Tibial nerve (tissue), 4 donors: ENCODE measurements at regions not wholly inside any gene's neighbourhood (a gene's known extent, or its start where the extent isn't known, plus 50 kb on each side); places are given as distances from the start of the nearest gene placed in this dataset.

Experiments
- DNase-seq, 2 donors: peaks; one replicate each; pipeline ENCODE4 v3.0.0-alpha.2; 2019; ENCODE audit warnings: low spot score in 2 of 2
- H3K27ac ChIP-seq, 4 donors: fragments of 200-600 bp; sonication (generic) in 3 of 4; one replicate each; pipeline ENCODE4 v1.5.1; 2017 to 2019; ENCODE audit warnings: mild to moderate bottlenecking in 1 of 4
- H3K27me3 ChIP-seq, 2 donors: fragments of 200-600 bp; sonication (generic) in 1 of 2; one replicate each; pipeline versions ENCODE4 v1.5.1 to v1.6.0; 2017 to 2019
- H3K36me3 ChIP-seq, 3 donors: fragments of 200-600 bp; sonication (generic); one replicate each; pipeline ENCODE4 v1.5.1; 2018 to 2019
- H3K4me1 ChIP-seq, 4 donors: fragments of 200-600 bp; sonication (generic) in 3 of 4; one replicate each; pipeline ENCODE4 v1.5.1; 2017 to 2019
- H3K4me3 ChIP-seq, 4 donors: fragments of 200-600 bp; sonication (generic) in 3 of 4; one replicate each; pipeline ENCODE4 v1.5.1; 2017 to 2019; ENCODE audit warnings: mild to moderate bottlenecking in 1 of 4, moderate library complexity in 1 of 4
- H3K9me3 ChIP-seq, 4 donors: fragments of 200-600 bp; sonication (generic) in 3 of 4; one replicate each; pipeline ENCODE4 v1.5.1; 2017 to 2019
- EP300 ChIP-seq, 2 donors: sonication (generic); formaldehyde crosslinking; IDR thresholded peaks; one replicate each; pipeline ENCODE4 v1.6.1; 2017; ENCODE audit warnings: antibody characterized with exemption in 2 of 2, mild to moderate bottlenecking in 1 of 2
- POLR2A ChIP-seq, 2 donors: fragments of 450-650 bp; IDR thresholded peaks; one replicate each; pipeline ENCODE4 v1.6.1; 2017; ENCODE audit warnings: antibody characterized with exemption in 2 of 2, mild to moderate bottlenecking in 2 of 2, moderate library complexity in 2 of 2
- WGBS, 2 donors: methylation state at CpG; one replicate each; pipeline ENCODE4 v1.1.5; 2018; 5-methylcytosine and 5-hydroxymethylcytosine counted together
- TF ChIP-seq, protein P1 (sequence below), 5 experiments: fragments of 200-600 bp in 3 of 5; fragments of 450-650 bp in 2 of 5; sonication (generic) in 3 of 5; IDR thresholded peaks; one replicate each; pipeline ENCODE4 v1.5.1; 2016 to 2019; ENCODE audit warnings: antibody characterized with exemption in 5 of 5, mild to moderate bottlenecking in 3 of 5, moderate library complexity in 2 of 5

DNA sequence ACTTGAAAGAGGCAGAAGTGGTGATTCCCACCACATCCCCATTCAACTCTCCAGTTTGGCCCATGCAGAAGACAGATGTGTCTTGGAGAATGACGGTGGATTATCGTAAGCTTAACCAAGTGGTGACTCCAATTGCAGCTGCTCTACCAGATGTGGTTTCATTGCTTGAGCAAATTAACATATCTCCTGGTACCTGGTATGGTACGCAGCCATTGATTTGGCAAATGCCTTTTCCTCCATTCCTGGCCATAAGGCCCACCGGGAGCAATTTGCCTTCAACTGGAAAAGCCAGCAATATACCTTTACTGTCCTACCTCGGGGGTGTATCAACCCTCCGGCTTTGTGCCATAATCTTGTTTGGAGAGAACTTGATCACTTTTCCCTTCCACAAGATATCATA is 411.5 kb upstream of the SMIM21 start:
- Histone ChIP-seq H3K27me3 (no peaks in the 10 kb centered on the region), H3K9me3 (no peaks in the 10 kb centered on the region), H3K27ac (no peak overlapping the region), H3K4me3 (no peak overlapping the region), H3K36me3 (no peaks in the 10 kb centered on the region), H3K4me1 (no peaks in the 10 kb centered on the region)
- TF ChIP-seq POLR2A (IDR thresholded peaks at IDR 0.05) (no peak), EP300 (IDR thresholded peaks at IDR 0.05) (no peak)
- TF ChIP-seq, protein P1, sequence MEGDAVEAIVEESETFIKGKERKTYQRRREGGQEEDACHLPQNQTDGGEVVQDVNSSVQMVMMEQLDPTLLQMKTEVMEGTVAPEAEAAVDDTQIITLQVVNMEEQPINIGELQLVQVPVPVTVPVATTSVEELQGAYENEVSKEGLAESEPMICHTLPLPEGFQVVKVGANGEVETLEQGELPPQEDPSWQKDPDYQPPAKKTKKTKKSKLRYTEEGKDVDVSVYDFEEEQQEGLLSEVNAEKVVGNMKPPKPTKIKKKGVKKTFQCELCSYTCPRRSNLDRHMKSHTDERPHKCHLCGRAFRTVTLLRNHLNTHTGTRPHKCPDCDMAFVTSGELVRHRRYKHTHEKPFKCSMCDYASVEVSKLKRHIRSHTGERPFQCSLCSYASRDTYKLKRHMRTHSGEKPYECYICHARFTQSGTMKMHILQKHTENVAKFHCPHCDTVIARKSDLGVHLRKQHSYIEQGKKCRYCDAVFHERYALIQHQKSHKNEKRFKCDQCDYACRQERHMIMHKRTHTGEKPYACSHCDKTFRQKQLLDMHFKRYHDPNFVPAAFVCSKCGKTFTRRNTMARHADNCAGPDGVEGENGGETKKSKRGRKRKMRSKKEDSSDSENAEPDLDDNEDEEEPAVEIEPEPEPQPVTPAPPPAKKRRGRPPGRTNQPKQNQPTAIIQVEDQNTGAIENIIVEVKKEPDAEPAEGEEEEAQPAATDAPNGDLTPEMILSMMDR (IDR thresholded peaks at IDR 0.05) = no peak
- DNase-seq = no peak
- 96 to 97% methylated on average over 6 of the region's 6 CpGs for WGBS, 2 donors

DNA sequence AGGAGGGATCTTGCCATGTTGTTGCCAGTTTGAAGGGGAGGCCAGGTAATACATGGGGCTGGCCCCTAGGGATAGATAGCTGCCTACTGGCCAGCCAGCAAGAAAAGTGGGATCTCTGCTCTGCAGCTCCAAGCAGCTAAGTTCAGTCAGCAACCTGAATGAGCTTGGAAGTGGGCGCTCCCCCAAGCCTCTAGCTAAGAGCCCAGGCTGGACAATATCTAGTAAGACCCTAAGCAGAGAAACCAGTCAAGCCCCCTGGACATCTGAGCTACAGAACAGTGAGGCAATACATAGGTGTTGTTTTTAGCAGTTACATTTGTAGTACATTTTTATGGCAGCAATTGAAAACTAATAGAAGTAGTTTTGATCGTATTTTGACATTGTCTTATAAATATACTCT is 409.8 kb upstream of the SMIM21 start:
- H3K4me3 ChIP-seq = no peak overlapping the region
- TF ChIP-seq, protein P1 (IDR thresholded peaks at IDR 0.05) = no peak
- TF ChIP-seq EP300 (IDR thresholded peaks at IDR 0.05) = no peak
- TF ChIP-seq POLR2A (IDR thresholded peaks at IDR 0.05) = no peak
- no peaks in the 10 kb centered on the region for H3K27me3 ChIP-seq
- H3K4me1 ChIP-seq = no peaks in the 10 kb centered on the region
- H3K27ac ChIP-seq = no peak overlapping the region
- H3K36me3 ChIP-seq = no peaks in the 10 kb centered on the region
- WGBS, 2 donors = 91 to 93% methylated on average over 2 of the region's 2 CpGs
- DNase-seq = no peak
- H3K9me3 ChIP-seq = no peaks in the 10 kb centered on the region

DNA sequence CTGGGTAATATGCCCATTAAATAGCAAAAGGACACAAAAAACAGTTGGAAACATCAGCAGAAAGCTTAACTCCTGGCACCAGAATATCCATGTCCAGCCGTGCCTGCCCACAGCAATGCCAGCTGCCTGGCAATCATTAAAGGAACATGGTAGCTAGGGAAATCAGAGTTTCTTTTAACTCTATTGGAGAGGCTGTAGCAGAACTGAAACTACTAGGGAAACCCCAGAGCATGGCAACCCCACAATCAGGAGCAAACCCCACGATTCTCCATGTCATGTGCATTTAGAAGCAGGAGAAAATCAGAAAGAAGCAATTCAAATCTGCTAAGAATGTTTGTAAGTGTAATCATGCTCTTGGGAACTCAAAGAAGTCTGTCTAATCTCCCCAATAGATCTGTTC is 409.0 kb upstream of the SMIM21 start:
- Histone ChIP-seq H3K27ac (no peak overlapping the region), H3K36me3 (no peaks in the 10 kb centered on the region), H3K4me1 (no peaks in the 10 kb centered on the region), H3K4me3 (no peak overlapping the region), H3K27me3 (no peaks in the 10 kb centered on the region), H3K9me3 (no peaks in the 10 kb centered on the region)
- DNase-seq = no peak
- 63 to 72% methylated on average over 2 of the region's 2 CpGs for WGBS, 2 donors
- TF ChIP-seq POLR2A (IDR thresholded peaks at IDR 0.05) = no peak
- TF ChIP-seq, protein P1 (IDR thresholded peaks at IDR 0.05) = no peak
- no peak for TF ChIP-seq EP300 (IDR thresholded peaks at IDR 0.05)

DNA sequence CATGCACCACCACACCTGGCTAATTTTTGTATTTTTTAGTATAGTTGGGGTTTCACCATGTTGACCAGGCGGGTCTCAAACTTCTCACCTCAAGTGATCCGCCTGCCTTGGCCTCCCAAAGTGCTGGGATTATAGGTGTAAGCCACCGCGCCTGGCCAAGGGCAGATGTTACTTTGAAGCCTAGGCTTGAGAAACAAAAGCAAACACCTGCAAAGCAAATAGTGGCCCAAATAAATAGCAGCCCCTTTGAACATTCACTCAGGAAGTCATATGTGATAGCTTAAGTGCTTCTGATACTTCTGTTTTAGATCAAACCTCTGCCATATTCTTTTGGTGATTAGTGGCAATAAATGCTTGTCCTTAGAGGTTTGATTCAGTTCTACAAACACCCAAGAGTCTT is 404.5 kb upstream of the SMIM21 start:
- Histone ChIP-seq H3K4me1 (no peaks in the 10 kb centered on the region), H3K27me3 (no peaks in the 10 kb centered on the region), H3K36me3 (no peaks in the 10 kb centered on the region), H3K4me3 (no peak overlapping the region), H3K27ac (no peak overlapping the region), H3K9me3 (no peaks in the 10 kb centered on the region)
- DNase-seq = no peak
- 93 to 97% methylated on average over 4 of the region's 4 CpGs for WGBS, 2 donors
- TF ChIP-seq POLR2A (IDR thresholded peaks at IDR 0.05) (no peak), EP300 (IDR thresholded peaks at IDR 0.05) (no peak)
- TF ChIP-seq, protein P1 (IDR thresholded peaks at IDR 0.05) = no peak

DNA sequence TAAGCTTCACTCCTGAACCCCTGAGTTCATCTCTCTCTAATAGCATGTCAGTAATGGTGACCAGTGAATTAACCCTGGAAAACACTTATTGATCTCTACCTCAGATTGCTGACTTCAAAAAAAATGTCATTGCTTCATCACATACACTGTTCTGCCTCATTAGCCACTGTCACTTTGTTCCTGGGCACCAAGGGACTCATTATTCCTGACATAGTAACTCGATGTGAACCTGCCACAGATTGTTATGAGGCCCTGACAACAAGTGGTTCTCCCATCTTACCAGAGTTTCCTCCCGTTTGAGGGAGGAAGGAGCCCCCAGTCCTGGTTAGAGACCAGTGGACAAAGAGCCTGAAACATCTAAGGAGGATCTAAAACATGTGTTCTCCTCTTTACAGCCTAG is 403.3 kb upstream of the SMIM21 start:
- Histone ChIP-seq H3K4me3 (no peak overlapping the region), H3K36me3 (no peaks in the 10 kb centered on the region), H3K4me1 (no peaks in the 10 kb centered on the region), H3K27me3 (no peaks in the 10 kb centered on the region), H3K9me3 (no peaks in the 10 kb centered on the region), H3K27ac (no peak overlapping the region)
- TF ChIP-seq, protein P1 (IDR thresholded peaks at IDR 0.05) = no peak
- TF ChIP-seq EP300 (IDR thresholded peaks at IDR 0.05) = no peak
- TF ChIP-seq POLR2A (IDR thresholded peaks at IDR 0.05) = no peak
- DNase-seq = no peak
- WGBS, 2 donors = 56 to 57% methylated on average over 2 of the region's 2 CpGs
